ENCODE measurements at regions not wholly inside any gene's neighbourhood (a gene's known extent, or its start where the extent isn't known, plus 50 kb on each side); places are given as distances from the start of the nearest gene placed in this dataset.

- TF ChIP-seq, protein P1, sequence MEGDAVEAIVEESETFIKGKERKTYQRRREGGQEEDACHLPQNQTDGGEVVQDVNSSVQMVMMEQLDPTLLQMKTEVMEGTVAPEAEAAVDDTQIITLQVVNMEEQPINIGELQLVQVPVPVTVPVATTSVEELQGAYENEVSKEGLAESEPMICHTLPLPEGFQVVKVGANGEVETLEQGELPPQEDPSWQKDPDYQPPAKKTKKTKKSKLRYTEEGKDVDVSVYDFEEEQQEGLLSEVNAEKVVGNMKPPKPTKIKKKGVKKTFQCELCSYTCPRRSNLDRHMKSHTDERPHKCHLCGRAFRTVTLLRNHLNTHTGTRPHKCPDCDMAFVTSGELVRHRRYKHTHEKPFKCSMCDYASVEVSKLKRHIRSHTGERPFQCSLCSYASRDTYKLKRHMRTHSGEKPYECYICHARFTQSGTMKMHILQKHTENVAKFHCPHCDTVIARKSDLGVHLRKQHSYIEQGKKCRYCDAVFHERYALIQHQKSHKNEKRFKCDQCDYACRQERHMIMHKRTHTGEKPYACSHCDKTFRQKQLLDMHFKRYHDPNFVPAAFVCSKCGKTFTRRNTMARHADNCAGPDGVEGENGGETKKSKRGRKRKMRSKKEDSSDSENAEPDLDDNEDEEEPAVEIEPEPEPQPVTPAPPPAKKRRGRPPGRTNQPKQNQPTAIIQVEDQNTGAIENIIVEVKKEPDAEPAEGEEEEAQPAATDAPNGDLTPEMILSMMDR (IDR thresholded peaks at IDR 0.05; ENCODE audit: low read length), result no peak
- no peak for TF ChIP-seq EZH2 (IDR thresholded peaks at IDR 0.05; ENCODE audit: borderline replicate concordance, low read length)
Measured at GRCh38 chr18:22783245-22783644, 149.9 kb upstream of the RBBP8 start.
